Stimulated activated CD8-positive, alpha-beta memory T cell treated with anti-CD3 and anti-CD28 coated beads, Interleukin-7, amount 100 ng/mL, for 24 hours (primary cell): ENCODE measurements at regions not wholly inside any gene's neighbourhood (a gene's known extent, or its start where the extent isn't known, plus 50 kb on each side); places are given as distances from the start of the nearest gene placed in this dataset.
"Not testable (repeated sequence)": the region's sequence is repeated elsewhere in the genome, so short reads cannot be mapped to it uniquely, and the experiment has no call there.

ENCODE experiments used
- DNase-seq: peaks from one replicate; pipeline ENCODE4 v3.0.0-alpha.2; 2020; ENCODE audit warnings: low read depth

GRCh38 chr13:52929846-52930245, 81.4 kb upstream of the PCDH8 start:
- DNase-seq, result no peak

DNA sequence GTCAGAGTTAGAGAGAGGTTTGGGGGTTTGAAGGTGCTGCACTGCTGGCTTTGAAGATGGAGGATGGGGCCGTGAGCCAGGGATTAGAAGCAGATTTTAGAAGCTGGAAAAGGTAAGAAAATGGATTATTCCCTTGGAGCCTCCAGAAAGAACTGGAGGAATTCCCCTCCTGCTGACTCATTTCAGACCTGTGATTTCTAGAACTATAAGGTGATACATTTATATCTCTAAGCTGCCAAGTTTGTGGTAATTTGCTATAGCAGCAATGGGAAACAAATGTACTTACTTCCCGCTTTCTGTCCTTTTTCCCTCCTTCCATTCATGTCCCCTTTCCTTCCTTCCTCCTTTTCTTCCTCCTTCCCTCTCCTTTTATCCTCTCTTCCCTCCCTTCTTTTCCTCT, 78.5 kb upstream of the PCDH8 start:
- no peak for DNase-seq

DNA sequence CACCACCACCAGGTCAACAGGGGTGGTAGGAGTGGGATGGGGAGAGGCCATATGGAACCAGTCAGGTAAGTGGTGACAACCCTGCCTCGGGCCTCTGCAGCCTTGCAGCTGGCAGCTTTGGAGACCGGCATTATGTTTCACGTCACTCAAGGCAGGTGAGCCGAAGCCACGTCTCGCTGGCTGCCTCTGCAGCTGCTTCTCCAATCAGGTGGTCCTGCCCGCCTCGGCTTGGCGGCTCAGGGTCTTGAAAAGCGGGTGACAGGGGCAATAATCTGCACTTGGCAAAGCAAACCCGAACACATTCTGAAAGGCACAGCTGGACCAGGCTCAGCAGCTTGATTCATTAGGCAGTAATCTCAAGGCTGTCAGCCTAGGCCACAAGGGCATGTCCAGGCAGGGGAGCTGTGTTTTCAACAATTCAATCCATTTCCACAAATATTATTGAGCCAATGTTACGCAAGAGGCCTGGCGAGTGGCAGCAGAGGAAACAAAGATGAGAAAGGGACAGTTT, 77.4 kb upstream of the PCDH8 start:
- no peak for DNase-seq

- DNase-seq, result no peak
Measured at GRCh38 chr13:52925251-52925650, 76.8 kb upstream of the PCDH8 start.

DNA sequence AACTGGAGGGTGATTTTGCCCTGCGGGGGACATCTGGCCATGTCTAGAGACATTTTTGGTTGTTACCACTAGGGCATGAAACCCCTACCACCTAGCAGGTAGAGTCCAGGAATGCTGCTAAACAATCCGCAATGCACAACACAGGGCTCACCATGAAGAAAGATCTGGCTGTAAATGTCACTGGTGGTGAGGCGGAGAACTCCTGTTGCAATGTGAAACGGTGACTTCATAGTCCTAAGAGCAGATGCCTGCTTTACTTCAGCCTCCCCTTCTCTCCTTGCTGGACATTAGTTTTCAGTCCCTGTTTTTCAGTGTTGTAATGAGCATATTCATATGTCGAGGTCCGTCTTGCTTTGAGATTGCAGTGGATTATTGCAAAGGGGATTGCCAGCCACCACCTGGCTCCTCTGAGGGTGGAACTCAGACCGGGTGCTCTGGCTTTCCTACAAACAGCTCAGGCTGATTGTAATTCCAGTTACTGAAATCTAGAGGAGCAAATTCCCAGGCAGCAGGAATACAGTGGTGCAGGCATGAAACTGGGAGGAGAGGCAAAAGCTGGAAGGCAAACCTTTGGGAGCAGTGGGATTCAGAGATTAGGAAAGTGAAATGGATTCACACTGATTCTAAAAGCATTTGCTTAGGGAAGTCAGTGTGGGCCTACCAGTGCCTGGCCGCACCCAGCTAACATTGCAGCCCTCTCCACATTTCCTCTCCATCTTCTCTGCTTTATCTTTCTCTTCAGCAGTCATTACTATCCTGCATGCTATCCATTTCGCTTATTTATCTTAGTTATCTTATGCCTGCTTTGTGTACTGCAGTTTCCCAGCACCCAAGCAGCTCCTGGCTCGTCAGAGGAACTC, 76.1 kb upstream of the PCDH8 start:
- no peak for DNase-seq

- DNase-seq, result no peak
Measured at GRCh38 chr13:52922961-52923360, 74.5 kb upstream of the PCDH8 start.

DNA sequence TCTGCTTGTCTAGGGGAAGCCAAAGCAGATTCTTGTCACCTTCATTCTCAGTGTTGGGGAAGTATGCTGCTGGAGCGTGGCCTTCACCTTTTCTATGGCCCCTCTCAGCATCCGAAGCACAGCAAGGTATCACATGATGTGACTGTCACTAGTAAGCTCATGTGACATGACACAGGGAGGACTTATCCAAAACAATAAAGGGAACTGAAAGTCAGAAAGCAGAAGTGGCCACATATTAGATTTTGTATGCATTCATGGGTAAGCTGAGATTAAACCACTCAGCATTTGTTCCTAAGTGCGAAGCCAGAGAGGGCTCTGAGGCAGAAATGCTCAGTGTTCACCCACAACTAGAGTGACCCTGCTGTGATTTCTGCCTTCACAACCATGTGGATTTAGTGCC, 72.8 kb upstream of the PCDH8 start:
- no peak for DNase-seq

GRCh38 chr13:52916486-52916990, 68.1 kb upstream of the PCDH8 start:
- no peak for DNase-seq

DNA sequence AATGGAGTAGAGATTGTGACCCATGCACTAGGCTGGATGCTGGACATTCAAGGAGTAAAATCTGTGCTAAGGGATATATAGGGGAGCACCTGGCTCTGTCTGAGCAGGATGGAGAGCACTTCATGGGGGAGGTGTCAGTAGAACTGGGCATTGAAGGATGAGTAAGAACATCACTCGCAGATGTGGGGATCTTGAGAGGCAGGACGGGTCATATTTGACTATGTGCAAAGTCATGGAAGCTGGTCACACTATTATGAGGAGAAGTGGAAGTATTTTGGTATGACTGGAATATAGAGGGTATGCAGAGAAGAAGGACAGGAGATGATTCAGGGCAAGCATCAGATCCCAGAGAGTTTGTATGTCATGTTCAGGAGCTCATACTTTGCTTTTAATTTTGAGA, 62.9 kb upstream of the PCDH8 start:
- no peak for DNase-seq

- not testable (repeated sequence) for DNase-seq
Measured at GRCh38 chr13:52910318-52910717, 61.9 kb upstream of the PCDH8 start.

DNA sequence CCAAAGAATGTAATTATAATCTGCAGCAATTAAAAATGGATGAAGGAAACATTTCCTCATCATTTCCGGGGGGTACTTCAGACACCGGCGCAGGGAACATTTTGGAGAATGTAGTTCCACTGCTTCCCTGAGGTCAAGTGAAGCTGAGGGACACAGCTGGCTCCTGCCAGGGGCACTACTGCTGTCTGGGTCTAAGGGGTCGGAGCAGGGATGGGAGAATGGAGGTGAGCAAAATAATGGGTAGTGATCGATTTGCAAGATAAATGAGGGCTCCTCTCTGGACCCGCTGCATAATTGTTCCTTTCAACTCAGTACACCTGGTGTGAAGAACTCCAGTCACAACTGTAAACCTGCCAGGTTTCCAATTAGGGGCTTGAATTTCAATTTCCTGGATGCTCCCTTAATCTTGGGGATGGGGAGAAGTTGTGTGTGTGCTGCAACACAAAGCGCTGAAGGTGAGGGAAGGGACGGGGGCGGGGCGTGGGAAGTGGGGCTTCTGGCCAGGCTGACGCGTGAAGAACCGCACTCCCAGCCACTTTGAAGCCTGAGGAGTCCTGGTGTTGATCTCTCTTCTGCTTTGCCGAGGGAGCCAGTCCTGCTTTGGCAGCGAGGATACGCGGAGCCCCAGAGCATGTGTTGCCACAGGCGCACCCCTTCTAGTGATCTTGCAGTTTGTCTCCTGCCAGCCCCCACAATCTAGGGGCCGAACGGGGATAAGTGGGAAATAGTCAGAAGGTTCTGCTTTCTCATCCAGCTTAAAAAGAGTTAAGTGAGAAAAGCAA, 57.9 kb upstream of the PCDH8 start:
- DNase-seq, result no peak

- no peak for DNase-seq
Measured at GRCh38 chr13:52905701-52906100, 57.3 kb upstream of the PCDH8 start.

GRCh38 chr13:52903320-52903719, 54.9 kb upstream of the PCDH8 start:
- DNase-seq, result no peak

GRCh38 chr13:52899206-52899605, 50.8 kb upstream of the PCDH8 start:
- DNase-seq, result no peak
